Vagina (tissue), 2 donors: ENCODE measurements at regions not wholly inside any gene's neighbourhood (a gene's known extent, or its start where the extent isn't known, plus 50 kb on each side); places are given as distances from the start of the nearest gene placed in this dataset.

Experiments used
- POLR2A ChIP-seq, 2 donors: fragments of 450-650 bp; IDR thresholded peaks; one replicate each; pipeline ENCODE4 v1.6.1; 2017; ENCODE audit warnings: antibody characterized with exemption in 2 of 2, mild to moderate bottlenecking in 2 of 2, moderate library complexity in 2 of 2
- POLR2AphosphoS5 ChIP-seq, 2 donors: sonication (generic); formaldehyde crosslinking; IDR thresholded peaks; one replicate each; pipeline ENCODE4 v1.9.0; 2017; ENCODE audit warnings: antibody characterized with exemption in 2 of 2, mild to moderate bottlenecking in 2 of 2, low read depth in 1 of 2; ENCODE audit not compliant: insufficient read depth in 1 of 2
- TF ChIP-seq, protein P1 (sequence below), 3 experiments: fragments of 450-650 bp in 2 of 3; fragments of 200-600 bp in 1 of 3; sonication (generic) in 1 of 3; IDR thresholded peaks; one replicate each; pipeline ENCODE4 v1.5.1; 2017 to 2019; ENCODE audit warnings: antibody characterized with exemption in 3 of 3, mild to moderate bottlenecking in 2 of 3, moderate library complexity in 2 of 3

GRCh38 chr9:18012170-18012569 lies 433.3 kb downstream of the SH3GL2 start:
- TF ChIP-seq, protein P1, sequence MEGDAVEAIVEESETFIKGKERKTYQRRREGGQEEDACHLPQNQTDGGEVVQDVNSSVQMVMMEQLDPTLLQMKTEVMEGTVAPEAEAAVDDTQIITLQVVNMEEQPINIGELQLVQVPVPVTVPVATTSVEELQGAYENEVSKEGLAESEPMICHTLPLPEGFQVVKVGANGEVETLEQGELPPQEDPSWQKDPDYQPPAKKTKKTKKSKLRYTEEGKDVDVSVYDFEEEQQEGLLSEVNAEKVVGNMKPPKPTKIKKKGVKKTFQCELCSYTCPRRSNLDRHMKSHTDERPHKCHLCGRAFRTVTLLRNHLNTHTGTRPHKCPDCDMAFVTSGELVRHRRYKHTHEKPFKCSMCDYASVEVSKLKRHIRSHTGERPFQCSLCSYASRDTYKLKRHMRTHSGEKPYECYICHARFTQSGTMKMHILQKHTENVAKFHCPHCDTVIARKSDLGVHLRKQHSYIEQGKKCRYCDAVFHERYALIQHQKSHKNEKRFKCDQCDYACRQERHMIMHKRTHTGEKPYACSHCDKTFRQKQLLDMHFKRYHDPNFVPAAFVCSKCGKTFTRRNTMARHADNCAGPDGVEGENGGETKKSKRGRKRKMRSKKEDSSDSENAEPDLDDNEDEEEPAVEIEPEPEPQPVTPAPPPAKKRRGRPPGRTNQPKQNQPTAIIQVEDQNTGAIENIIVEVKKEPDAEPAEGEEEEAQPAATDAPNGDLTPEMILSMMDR (IDR thresholded peaks at IDR 0.05), result no peak
- TF ChIP-seq POLR2AphosphoS5 (IDR thresholded peaks at IDR 0.05; ENCODE audit: insufficient read depth in 1 of 2, low read depth in 1 of 2) (no peak), POLR2A (IDR thresholded peaks at IDR 0.05) (no peak)
